Prostate gland (tissue), 2 donors: ENCODE measurements at regions not wholly inside any gene's neighbourhood (a gene's known extent, or its start where the extent isn't known, plus 50 kb on each side); places are given as distances from the start of the nearest gene placed in this dataset.

Source experiments
- CTCF ChIP-seq, 4 experiments: fragments of 200-600 bp in 2 of 4; fragments of 450-650 bp in 2 of 4; sonication (generic) in 2 of 4; IDR thresholded peaks; 1 replicate in 3 of 4; 2 replicates in 1 of 4; pipeline ENCODE4 v1.5.1; 2016 to 2019; ENCODE audit warnings: antibody characterized with exemption in 4 of 4, mild to moderate bottlenecking in 2 of 4, moderate library complexity in 2 of 4
- POLR2A ChIP-seq: fragments of 450-650 bp; IDR thresholded peaks from one replicate; pipeline ENCODE4 v1.6.1; 2016; ENCODE audit warnings: antibody characterized with exemption, mild to moderate bottlenecking
- POLR2AphosphoS5 ChIP-seq: sonication (generic); formaldehyde crosslinking; IDR thresholded peaks from one replicate; pipeline ENCODE4 v1.6.1; 2017; ENCODE audit warnings: antibody characterized with exemption

- TF ChIP-seq POLR2A (no peak), CTCF (IDR thresholded peaks at IDR 0.05) (no peak), POLR2AphosphoS5 (no peak)
Observed at GRCh38 chr21:31443736-31444521, 99.9 kb upstream of the TIAM1 start.
